ENCODE measurements at regions not wholly inside any gene's neighbourhood (a gene's known extent, or its start where the extent isn't known, plus 50 kb on each side); places are given as distances from the start of the nearest gene placed in this dataset.
"Not testable (repeated sequence)": the region's sequence is repeated elsewhere in the genome, so short reads cannot be mapped to it uniquely, and the experiment has no call there.

- DNase-seq (ENCODE audit: low read depth in 3 of 3, low spot score in 1 of 3) = no peak
These were observed 86.3 kb upstream of the CNIH3 start for GRCh38 chr1:224529844-224530243.

- DNase-seq (ENCODE audit: low read depth in 3 of 3, low spot score in 1 of 3) = no peak
These were observed 82.6 kb upstream of the CNIH3 start for GRCh38 chr1:224533517-224533916.

GRCh38 chr1:224534731-224535130, 81.4 kb upstream of the CNIH3 start:
- DNase-seq (ENCODE audit: low read depth in 3 of 3, low spot score in 1 of 3) = no peak

GRCh38 chr1:224535641-224536040, 80.5 kb upstream of the CNIH3 start:
- DNase-seq (ENCODE audit: low read depth in 3 of 3, low spot score in 1 of 3) = no peak

- no peak for DNase-seq (ENCODE audit: low read depth in 3 of 3, low spot score in 1 of 3)
These were observed 76.1 kb upstream of the CNIH3 start for GRCh38 chr1:224539971-224540370.

- DNase-seq (ENCODE audit: low read depth in 3 of 3, low spot score in 1 of 3) = no peak
These were observed 75.6 kb upstream of the CNIH3 start for GRCh38 chr1:224540535-224540934.

- no peak for DNase-seq (ENCODE audit: low read depth in 3 of 3, low spot score in 1 of 3)
These were observed 74.9 kb upstream of the CNIH3 start for GRCh38 chr1:224541072-224541790.

GRCh38 chr1:224541901-224542630, 74.1 kb upstream of the CNIH3 start:
- DNase-seq (ENCODE audit: low read depth in 3 of 3, low spot score in 1 of 3) = no peak

- no peak for DNase-seq (ENCODE audit: low read depth in 3 of 3, low spot score in 1 of 3)
These were observed 73.2 kb upstream of the CNIH3 start for GRCh38 chr1:224542783-224543440.

- no peak for DNase-seq (ENCODE audit: low read depth in 3 of 3, low spot score in 1 of 3)
These were observed 72.7 kb upstream of the CNIH3 start for GRCh38 chr1:224543453-224543852.

- DNase-seq (ENCODE audit: low read depth in 3 of 3, low spot score in 1 of 3) = no peak
These were observed 71.6 kb upstream of the CNIH3 start for GRCh38 chr1:224544346-224545110.

- DNase-seq (ENCODE audit: low read depth in 3 of 3, low spot score in 1 of 3) = no peak
These were observed 70.5 kb upstream of the CNIH3 start for GRCh38 chr1:224545571-224545970.

- no peak for DNase-seq (ENCODE audit: low read depth in 3 of 3, low spot score in 1 of 3)
These were observed 67.4 kb upstream of the CNIH3 start for GRCh38 chr1:224548676-224549075.

GRCh38 chr1:224551189-224551588, 64.9 kb upstream of the CNIH3 start:
- DNase-seq (ENCODE audit: low read depth in 3 of 3, low spot score in 1 of 3) = not testable (repeated sequence)

GRCh38 chr1:224554056-224554455, 62.1 kb upstream of the CNIH3 start:
- DNase-seq (ENCODE audit: low read depth in 3 of 3, low spot score in 1 of 3) = no peak

GRCh38 chr1:224554620-224555259, 61.4 kb upstream of the CNIH3 start:
- no peak for DNase-seq (ENCODE audit: low read depth in 3 of 3, low spot score in 1 of 3)

GRCh38 chr1:224558904-224559303, 57.2 kb upstream of the CNIH3 start:
- no peak for DNase-seq (ENCODE audit: low read depth in 3 of 3, low spot score in 1 of 3)

GRCh38 chr1:224559981-224560728, 56.0 kb upstream of the CNIH3 start:
- DNase-seq (ENCODE audit: low read depth in 3 of 3, low spot score in 1 of 3) = no peak

GRCh38 chr1:224562881-224563280, 53.2 kb upstream of the CNIH3 start:
- not testable (repeated sequence) for DNase-seq (ENCODE audit: low read depth in 3 of 3, low spot score in 1 of 3)

- no peak for DNase-seq (ENCODE audit: low read depth in 3 of 3, low spot score in 1 of 3)
These were observed 52.5 kb upstream of the CNIH3 start for GRCh38 chr1:224563666-224564065.

Data from stimulated activated CD4-positive, alpha-beta T cell treated with anti-CD3 and anti-CD28 coated beads, TNF-alpha, amount 100 ng/mL, for 1 hour (primary cell).